COLO668 (cell line): ENCODE measurements at regions not wholly inside any gene's neighbourhood (a gene's known extent, or its start where the extent isn't known, plus 50 kb on each side); places are given as distances from the start of the nearest gene placed in this dataset.
"Not testable (repeated sequence)": the region's sequence is repeated elsewhere in the genome, so short reads cannot be mapped to it uniquely, and the experiment has no call there.

Experiments used
- DNase-seq: peaks from one replicate; lab custom pipeline; 2025; ENCODE audit not compliant: unreplicated experiment; lab: John Stamatoyannopoulos, UW

DNA sequence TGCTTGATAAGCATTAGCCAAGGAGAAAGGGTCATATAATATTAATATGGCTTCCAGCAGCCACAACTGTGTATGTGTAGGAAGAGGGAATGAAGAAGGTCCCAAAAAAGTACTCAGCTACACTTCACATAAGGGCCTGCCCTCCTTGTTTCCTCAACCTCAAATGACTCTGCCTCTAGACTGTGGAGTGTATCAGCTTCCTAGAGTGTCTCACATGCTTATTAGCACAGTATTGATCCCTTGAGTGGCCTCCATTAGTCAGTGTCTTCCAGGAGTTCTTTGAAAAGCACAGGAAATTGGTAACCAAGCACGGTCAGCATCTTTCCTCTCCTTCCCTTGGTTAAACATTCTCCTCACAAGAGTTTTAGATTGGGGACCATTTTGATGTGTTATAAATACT lies 190.4 kb upstream of the ATP10B start:
- no peak for DNase-seq

- no peak for DNase-seq
Measured at GRCh38 chr5:161040818-161041217, 188.8 kb upstream of the ATP10B start.

DNA sequence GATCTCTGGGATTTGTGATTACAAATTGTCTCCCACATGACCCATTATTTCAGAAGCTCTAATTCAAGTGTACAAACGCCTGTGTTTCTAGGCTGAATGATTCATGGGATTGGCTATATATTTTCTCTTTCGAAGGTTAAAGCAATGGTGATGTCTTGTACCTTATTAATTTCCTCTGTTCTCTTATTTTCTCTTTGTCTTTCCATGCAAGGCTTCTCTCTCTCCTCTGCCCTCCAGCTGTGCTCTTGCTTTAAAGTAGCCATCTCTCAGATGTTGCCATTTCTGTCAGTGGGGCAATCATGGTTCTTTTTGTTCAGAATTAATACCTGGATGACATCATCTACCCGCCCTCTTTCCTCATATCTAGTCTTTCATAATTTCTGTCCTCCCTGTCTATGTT lies 184.3 kb upstream of the ATP10B start:
- DNase-seq, result no peak

DNA sequence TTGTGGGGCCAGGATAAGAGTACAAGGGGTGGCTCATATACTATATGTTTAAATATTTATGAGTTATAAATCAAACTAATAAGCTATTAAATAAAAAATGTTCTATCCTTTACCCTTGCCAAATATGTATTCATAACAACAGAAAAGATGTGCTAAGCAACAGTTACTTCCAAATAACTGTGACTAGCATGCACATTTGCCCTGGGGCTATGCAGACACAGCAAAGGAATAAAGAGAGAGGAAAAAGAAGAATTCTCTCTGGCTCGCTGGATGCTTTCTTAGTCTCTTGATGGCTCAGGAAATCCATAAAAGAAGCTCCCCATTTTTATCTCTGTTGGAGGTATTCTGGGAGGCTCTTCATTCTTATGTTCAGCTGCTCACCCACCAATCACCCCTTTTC lies 182.4 kb upstream of the ATP10B start:
- DNase-seq, result no peak

DNA sequence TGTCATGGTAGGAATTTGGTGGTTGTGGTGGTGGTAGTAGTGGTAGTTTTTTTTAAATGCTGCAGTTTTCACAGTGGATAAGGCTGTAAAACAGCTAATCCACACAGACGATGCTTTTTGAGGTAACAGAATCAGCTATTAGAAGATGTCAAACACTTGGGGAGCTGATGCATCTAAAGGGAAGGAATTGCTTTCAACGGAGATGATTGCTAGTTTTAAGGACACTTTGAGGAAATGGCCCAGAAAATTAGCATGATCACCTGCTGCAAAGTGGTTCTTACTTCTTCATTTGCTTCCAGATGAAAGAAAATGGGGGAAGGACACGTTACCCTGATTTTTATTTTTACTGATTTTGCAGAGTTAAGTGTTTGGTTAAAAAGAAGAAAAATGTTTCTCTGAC lies 178.2 kb upstream of the ATP10B start:
- DNase-seq, result no peak

DNA sequence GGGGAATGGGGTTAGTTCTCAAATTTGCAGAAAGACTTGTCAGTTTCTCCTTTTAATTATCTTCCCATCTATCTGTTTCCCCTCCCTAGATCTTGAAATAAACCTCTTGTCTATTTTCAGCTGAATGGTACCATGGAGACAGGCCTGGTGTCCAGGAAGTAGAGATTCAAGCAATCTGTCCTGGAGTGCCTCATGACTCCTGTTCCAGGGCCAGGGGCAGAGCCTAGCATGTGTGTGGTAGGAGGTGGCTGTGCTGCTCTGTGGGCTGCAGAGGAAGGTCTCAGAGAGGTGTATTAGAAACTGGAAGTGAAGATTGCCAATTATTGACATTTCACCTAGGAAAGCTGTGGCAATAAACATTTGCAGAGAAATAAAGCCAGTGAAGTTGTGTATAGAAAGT lies 175.8 kb upstream of the ATP10B start:
- DNase-seq, result no peak

DNA sequence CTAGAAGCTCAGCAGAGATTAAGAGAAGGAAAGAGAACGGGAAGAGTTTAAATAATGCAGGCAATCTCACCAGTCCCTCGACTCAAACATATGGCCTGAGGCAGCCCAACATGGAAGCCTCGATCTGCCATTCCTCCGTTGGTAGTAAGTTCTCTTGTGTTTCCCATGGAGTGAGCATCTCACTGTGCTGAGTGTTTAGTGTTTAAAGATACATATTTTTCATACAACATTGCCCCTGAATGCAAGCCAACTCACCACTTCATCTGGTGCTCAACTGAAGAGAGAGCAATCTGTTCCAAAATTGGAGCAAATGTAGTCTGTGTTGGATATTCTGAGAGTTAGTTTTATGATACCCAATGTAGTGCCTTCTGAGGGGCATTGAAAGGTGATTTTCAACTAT lies 171.5 kb upstream of the ATP10B start:
- DNase-seq, result no peak

DNA sequence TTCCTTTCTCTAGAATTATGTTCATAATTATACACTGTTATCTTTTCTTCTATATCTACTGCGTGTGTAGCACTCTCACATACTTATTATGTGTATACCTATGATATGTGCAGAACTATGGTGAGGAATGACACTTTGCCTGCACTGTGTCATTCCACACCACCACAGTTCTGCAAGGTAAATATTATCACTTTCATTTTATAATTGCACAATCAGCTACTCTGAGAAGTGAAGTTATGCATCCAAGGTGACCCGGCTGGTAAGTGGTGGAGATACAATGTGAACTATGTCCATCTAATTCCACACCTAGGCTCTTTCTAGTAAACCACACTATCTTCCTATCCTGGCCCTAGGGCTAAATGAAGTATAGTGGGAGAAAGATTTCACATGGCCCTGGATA lies 170.1 kb upstream of the ATP10B start:
- no peak for DNase-seq

DNA sequence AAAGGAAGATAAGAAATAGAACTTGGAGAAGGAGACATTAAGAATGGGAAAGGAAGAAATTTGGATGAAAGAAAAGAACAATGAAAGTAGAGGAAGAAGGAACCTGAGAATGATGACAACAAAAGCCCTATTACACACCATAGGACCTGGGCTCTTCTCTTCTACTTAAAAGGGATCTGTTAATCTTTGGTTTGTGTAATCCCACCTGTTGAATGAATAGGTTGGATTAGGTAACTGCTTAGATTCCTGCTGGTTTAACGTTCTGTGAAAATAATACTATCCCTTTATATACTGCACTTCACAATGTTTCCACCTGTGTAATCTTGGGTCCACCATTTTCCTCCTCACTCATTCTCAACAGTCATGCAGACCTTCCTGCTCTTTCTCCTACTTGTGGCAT lies 157.8 kb upstream of the ATP10B start:
- no peak for DNase-seq

GRCh38 chr5:161009194-161009593 lies 157.2 kb upstream of the ATP10B start:
- DNase-seq, result no peak

DNA sequence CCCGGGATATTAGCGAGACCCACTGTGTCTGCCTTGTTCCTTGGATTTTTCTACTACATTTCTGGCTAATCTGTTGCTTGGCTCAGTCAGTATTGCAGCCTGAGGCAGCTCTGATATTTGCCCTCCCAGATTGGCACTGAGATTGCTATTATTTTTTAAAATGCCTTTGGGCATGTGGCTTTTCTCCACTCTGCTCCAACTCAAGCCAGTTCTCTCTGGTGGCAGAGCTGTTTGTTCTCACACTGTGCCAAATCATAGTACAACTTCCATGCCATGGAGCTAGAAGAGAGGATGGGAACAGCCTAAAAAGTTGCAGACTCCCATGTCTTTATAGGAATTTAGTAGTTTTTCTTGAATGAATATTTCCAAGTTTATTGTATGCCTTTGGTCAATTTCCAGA lies 155.9 kb upstream of the ATP10B start:
- no peak for DNase-seq

GRCh38 chr5:161002571-161003074 lies 150.6 kb upstream of the ATP10B start:
- DNase-seq, result no peak

DNA sequence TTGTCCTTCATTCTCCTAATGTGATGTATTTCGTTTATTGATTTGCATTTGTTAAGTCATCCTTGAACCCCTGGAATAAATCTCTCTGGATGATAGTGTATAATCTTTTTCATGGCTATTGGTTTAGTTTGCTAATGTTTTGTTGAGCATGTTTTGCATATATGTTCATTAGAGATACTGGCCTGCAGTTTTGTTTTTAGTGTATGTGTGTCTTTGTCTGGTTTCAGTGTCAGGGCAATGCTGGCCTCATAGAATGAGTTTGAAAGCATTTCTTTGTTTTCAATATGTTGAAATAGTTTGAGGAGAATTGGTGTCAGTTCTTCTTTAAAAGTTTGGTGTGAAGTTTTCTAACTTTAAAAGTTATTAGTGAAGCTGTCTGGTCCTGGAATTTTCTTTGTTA lies 149.6 kb upstream of the ATP10B start:
- DNase-seq, result no peak

DNA sequence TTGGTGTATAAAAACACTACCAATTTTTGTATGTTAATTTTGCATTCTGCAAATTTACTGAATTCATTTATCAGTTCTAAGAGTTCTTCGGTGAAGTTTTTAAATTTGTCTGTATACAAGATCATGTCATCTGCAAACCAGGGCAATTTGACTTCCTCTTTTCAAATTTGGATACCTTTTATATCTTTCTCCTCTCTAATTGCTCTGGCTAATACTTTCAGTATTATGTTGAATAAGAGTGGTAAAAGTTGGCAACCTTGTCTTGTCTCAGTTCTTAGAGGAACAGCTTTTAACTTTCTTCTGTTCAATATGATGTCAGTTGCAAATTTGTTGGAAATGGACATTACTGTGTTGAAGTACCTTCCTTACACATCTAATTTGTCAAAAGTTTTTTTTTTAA lies 149.1 kb upstream of the ATP10B start:
- DNase-seq, result not testable (repeated sequence)

DNA sequence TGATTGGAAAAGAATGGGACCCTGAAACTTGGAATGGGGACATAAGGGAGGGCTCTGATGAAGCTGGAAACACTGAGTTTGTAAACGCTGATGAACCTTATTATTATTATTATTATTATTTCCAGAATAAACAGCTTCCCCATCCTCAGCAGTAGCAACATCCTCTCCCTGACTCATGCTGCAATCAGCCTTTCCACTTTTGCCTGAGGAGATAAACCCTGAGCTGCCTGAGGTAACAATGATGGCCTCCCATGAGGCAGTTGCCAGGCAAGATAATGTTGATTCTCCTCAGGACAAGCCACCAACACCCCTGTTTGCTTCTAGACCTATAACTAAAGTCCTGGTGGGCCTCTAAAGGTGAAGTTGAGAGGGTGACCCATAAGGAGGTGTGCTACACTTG lies 139.2 kb upstream of the ATP10B start:
- DNase-seq, result no peak

GRCh38 chr5:160979385-160979784 lies 127.4 kb upstream of the ATP10B start:
- DNase-seq, result no peak

DNA sequence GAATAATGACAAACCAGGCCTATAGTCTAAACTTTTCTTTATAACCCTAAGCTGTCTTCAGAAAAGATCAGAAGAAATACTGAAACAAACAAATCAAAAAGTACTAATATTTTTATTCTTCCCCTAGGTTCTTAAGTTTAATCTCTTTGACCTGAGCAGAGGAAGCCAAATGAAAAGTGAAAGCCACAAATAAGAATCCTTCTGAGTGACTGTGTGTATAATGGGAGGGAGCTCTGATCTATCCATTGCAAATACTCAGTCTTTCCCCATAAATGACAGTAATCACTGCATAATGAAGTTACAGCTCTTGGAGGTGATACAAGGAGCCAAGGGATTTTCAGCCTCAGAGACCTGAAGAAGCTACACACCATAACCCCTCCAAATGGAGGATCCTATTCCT lies 126.9 kb upstream of the ATP10B start:
- no peak for DNase-seq

GRCh38 chr5:160976181-160976580 lies 124.2 kb upstream of the ATP10B start:
- DNase-seq, result no peak

DNA sequence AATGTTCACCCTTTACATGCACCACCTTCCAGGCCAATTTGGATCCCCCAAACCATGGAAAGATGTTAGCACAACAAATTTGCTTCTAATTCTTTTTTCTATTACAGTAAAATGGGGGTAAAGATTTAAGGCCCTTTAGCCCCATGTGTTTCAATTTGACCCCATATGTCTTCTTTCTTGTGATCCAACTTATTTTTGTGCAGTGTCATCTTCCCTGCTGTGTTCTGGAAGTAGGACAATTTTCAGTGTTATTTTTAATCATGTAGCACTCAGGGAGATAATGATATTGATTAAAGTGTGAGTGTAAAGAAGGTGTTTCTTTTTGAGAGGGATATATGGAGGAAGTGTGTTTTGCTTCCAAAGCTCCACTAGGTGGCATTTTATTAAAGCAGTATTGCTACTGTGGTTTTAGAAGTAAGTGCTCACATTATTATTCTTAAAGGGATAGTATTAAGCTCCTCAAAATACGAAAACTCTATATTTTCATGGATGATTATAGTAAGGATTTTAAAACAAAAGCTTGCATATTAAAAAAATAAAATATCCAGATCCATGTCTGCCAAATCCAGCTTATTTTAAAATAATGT lies 118.7 kb upstream of the ATP10B start:
- DNase-seq, result no peak

DNA sequence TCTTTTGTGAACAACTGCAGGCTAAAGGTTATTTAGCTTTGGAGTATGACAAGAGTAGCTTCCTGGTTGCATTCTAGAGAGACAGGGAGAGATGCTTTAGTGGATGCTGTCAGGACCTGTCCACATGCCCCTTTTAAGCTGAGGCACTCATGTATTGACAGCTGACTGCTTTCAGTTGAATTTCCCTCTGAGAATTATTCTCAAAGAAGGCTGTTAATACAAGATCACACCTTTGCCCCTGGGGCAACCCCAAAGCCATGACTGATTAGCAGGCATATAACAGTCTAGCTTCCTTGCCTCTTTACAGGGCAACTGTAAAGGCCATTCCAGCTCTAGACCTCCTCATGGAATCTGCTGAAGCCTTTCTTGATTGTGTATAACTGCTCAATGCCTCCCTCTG lies 117.6 kb upstream of the ATP10B start:
- DNase-seq, result no peak

- DNase-seq, result no peak
Measured at GRCh38 chr5:160968480-160968879, 116.5 kb upstream of the ATP10B start.

DNA sequence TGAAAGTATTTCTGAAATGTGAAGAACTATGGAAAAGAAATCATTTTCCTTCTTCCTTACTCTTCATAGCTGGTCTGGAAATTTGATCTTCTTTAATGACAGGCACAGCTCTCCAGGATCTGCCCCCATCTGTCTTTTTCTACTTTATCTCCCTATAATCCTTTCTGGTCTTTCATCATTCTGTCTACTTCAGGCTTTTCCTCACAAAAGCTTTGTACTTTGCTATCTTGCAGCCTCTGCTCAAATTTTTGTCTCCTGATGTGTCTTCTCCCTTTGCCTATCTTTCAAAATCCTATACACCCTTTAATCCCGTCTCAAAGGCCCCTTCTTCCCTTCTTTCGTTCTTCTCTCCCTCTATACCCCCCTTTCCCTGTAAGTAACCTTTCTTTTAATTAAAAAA lies 114.9 kb upstream of the ATP10B start:
- no peak for DNase-seq

- no peak for DNase-seq
Measured at GRCh38 chr5:160961761-160962160, 109.8 kb upstream of the ATP10B start.

DNA sequence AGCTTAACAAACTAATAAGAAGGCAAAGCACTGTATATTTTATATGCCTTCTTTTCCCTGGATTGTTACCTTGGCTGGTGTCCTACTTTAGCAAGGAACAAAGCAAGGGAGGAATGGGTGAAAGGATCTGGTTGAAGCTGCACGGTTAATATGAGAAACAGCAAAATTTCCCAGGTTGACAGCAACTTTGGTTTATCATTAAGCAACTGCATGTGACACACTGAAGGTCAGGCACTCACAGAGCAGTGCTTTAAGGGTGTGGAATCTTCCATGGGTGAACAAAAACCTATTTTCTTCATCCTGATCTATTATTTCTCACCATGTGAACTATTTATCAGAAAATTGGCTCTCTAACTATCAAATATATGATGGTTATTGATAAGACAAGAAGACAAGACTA lies 109.0 kb upstream of the ATP10B start:
- DNase-seq, result no peak
